OCI-LY1 (cell line): ENCODE measurements at regions not wholly inside any gene's neighbourhood (a gene's known extent, or its start where the extent isn't known, plus 50 kb on each side); places are given as distances from the start of the nearest gene placed in this dataset.

ENCODE experiments used
- H2AFZ ChIP-seq: fragments of 200-600 bp; sonication (generic), shearing (Covaris generic); 2 replicates; pipeline ENCODE4 v1.6.0; 2014; ENCODE audit warnings: antibody characterized with exemption, mild to moderate bottlenecking, low read length
- H3F3A ChIP-seq: fragments of 200-600 bp; sonication (generic), shearing (Covaris generic); 2 replicates; pipeline ENCODE4 v1.6.0; 2014; ENCODE audit warnings: mild to moderate bottlenecking, antibody characterized with exemption, low read length, moderate library complexity; ENCODE audit not compliant: insufficient read depth
- H3K27ac ChIP-seq: fragments of 200-600 bp; sonication (generic); 2 replicates; pipeline ENCODE4 v1.5.1; 2014; ENCODE audit warnings: low read length, mixed run types, mild to moderate bottlenecking, low read depth; ENCODE audit not compliant: poor library complexity, severe bottlenecking
- H3K27me3 ChIP-seq: fragments of 200-600 bp; sonication (generic); 2 replicates; pipeline ENCODE4 v1.6.0; 2014; ENCODE audit warnings: antibody characterized with exemption, mild to moderate bottlenecking, low read length, moderate library complexity; ENCODE audit not compliant: insufficient read depth
- H3K36me3 ChIP-seq: fragments of 200-600 bp; sonication (generic); 2 replicates; pipeline ENCODE4 v1.6.1; 2014; ENCODE audit warnings: mild to moderate bottlenecking, antibody characterized with exemption, low read length, moderate library complexity, mixed read lengths; ENCODE audit not compliant: insufficient read depth
- H3K4me1 ChIP-seq: fragments of 200-600 bp; sonication (generic); 2 replicates; pipeline ENCODE4 v1.5.1; 2014; ENCODE audit warnings: mild to moderate bottlenecking, low read length, moderate library complexity; ENCODE audit not compliant: insufficient read depth, severe bottlenecking
- H3K4me2 ChIP-seq: fragments of 200-600 bp; sonication (generic), shearing (Covaris generic); 2 replicates; pipeline ENCODE4 v1.6.1; 2014; ENCODE audit warnings: low read length
- H3K4me3 ChIP-seq: fragments of 200-600 bp; sonication (generic); 2 replicates; pipeline ENCODE4 v1.5.1; 2014; ENCODE audit warnings: low read length, low read depth, mild to moderate bottlenecking, mixed read lengths; ENCODE audit not compliant: poor library complexity, severe bottlenecking
- H3K79me2 ChIP-seq: fragments of 200-600 bp; shearing (Covaris generic); 2 replicates; pipeline ENCODE4 v1.6.1; 2016; ENCODE audit warnings: mixed run types, low read length, mixed read lengths; ENCODE audit not compliant: insufficient read depth
- H3K9ac ChIP-seq: fragments of 200-600 bp; sonication (generic), shearing (Covaris generic); 2 replicates; pipeline ENCODE4 v1.6.1; 2014; ENCODE audit warnings: mild to moderate bottlenecking, low read length, mixed read lengths
- H3K9me2 ChIP-seq: fragments of 200-600 bp; sonication (generic), shearing (Covaris generic); 2 replicates; pipeline ENCODE4 v1.6.1; 2014; ENCODE audit warnings: low read depth, mild to moderate bottlenecking, low read length, mixed read lengths
- H3K9me3 ChIP-seq: fragments of 200-600 bp; shearing (Covaris generic); 2 replicates; pipeline ENCODE4 v1.6.1; 2014; ENCODE audit warnings: low read length, mixed read lengths
- H4K20me1 ChIP-seq: fragments of 200-600 bp; sonication (generic), shearing (Covaris generic); 2 replicates; pipeline ENCODE4 v1.6.0; 2016; ENCODE audit warnings: mild to moderate bottlenecking, low read length; ENCODE audit not compliant: insufficient read depth
- EZH2 ChIP-seq: fragments of 200-600 bp; sonication (generic), shearing (Covaris generic); IDR thresholded peaks from 2 replicates; pipeline ENCODE4 v1.8.0; 2017; ENCODE audit warnings: borderline replicate concordance, mixed run types, mild to moderate bottlenecking, antibody characterized with exemption, low read length, moderate library complexity, mixed read lengths
- TF ChIP-seq, protein P1 (sequence below): fragments of 200-600 bp; sonication (generic), shearing (Covaris generic); IDR thresholded peaks from 2 replicates; pipeline ENCODE4 v1.5.1; 2017; ENCODE audit warnings: mild to moderate bottlenecking, antibody characterized with exemption, low read length, moderate library complexity, mixed read lengths

DNA sequence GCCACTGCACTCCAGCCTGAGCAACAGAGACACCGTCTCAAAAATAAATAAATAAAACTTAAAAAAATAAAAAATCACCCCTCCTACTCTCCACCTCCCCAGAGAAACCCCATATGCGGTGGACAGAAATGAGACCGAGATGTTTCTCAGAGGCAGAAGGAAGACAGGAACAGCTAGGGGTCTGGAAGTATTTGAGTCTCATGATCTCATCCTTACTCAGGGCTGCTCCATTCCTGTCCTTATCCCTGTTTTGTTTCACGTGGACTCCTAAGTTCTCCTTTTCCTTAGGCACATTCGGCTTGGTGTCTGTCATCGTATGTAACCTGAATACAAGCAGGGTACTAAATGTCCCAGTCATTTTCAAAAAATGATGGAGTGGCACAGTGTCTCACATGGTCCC, 76.1 kb downstream of the C9orf50 start:
- Histone ChIP-seq H3K4me1 (no peaks in the 10 kb centered on the region), H3K9me3 (no peaks in the 10 kb centered on the region), H3K79me2 (no peaks in the 10 kb centered on the region), H3K9ac (no peak overlapping the region), H3K4me3 (no peak overlapping the region), H3K9me2 (no peaks in the 10 kb centered on the region), H3K27me3 (peaks cover 7% of the 10 kb centered on the region; the same call in 1 of the 2 replicates), H4K20me1 (no peaks in the 10 kb centered on the region), H3K36me3 (no peaks in the 10 kb centered on the region), H2AFZ (no peak overlapping the region), H3K27ac (no peak overlapping the region), H3F3A (no peaks in the 10 kb centered on the region), H3K4me2 (no peak overlapping the region)
- TF ChIP-seq, protein P1, sequence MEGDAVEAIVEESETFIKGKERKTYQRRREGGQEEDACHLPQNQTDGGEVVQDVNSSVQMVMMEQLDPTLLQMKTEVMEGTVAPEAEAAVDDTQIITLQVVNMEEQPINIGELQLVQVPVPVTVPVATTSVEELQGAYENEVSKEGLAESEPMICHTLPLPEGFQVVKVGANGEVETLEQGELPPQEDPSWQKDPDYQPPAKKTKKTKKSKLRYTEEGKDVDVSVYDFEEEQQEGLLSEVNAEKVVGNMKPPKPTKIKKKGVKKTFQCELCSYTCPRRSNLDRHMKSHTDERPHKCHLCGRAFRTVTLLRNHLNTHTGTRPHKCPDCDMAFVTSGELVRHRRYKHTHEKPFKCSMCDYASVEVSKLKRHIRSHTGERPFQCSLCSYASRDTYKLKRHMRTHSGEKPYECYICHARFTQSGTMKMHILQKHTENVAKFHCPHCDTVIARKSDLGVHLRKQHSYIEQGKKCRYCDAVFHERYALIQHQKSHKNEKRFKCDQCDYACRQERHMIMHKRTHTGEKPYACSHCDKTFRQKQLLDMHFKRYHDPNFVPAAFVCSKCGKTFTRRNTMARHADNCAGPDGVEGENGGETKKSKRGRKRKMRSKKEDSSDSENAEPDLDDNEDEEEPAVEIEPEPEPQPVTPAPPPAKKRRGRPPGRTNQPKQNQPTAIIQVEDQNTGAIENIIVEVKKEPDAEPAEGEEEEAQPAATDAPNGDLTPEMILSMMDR: no peak
- no peak for TF ChIP-seq EZH2

DNA sequence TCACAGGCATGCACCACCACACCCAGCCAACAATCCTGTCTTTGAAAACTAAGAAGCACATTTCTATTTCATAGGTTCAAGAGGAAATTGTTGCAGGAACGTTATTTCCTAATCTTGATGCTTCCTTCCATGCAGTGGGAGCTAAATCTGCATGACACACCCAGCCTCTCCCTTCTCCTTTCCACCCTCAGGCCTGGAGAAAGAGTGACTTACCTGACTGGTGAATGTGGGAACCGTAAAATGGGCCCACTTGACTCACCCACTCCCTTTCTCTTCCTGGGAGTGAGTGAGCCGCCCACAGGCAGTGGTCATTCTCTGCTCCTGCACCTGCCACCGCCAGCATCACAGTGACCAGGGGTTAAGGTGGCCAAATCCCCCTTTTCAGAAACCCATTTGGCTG, 78.2 kb downstream of the C9orf50 start:
- no peaks in the 10 kb centered on the region for H3F3A ChIP-seq
- no peaks in the 10 kb centered on the region for H4K20me1 ChIP-seq
- no peaks in the 10 kb centered on the region; the same call in 1 of the 2 replicates for H3K36me3 ChIP-seq
- no peak overlapping the region for H2AFZ ChIP-seq
- TF ChIP-seq, protein P1: no peak
- no peak for TF ChIP-seq EZH2
- peaks cover 5% of the 10 kb centered on the region; the same call in 1 of the 2 replicates for H3K9me3 ChIP-seq
- H3K9ac ChIP-seq: no peak overlapping the region
- no peak overlapping the region for H3K27ac ChIP-seq
- H3K4me3 ChIP-seq: no peak overlapping the region
- no peaks in the 10 kb centered on the region for H3K79me2 ChIP-seq
- no peaks in the 10 kb centered on the region for H3K9me2 ChIP-seq
- H3K4me2 ChIP-seq: no peak overlapping the region
- H3K27me3 ChIP-seq: no peaks in the 10 kb centered on the region
- no peaks in the 10 kb centered on the region for H3K4me1 ChIP-seq

DNA sequence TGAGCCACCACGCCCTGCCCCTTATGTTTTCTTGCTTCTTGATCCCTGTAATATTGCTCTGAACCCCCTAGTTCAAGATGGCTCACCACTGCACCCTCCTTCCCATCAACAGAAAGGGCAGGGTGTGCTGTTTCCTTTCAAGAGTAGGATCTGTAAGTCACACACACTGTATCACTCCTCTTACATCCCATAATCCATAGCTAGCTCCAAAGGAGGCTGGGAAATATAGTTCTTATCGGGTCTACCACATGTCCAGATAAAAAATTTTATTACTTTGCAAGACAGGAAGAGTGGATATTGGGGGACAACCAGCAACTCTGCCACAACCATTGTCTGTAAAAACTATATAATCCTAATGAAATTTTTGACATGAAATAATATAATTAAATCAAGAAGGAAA, 79.6 kb downstream of the C9orf50 start:
- Histone ChIP-seq H3F3A (no peaks in the 10 kb centered on the region), H3K79me2 (no peaks in the 10 kb centered on the region), H3K4me3 (no peak overlapping the region), H4K20me1 (no peaks in the 10 kb centered on the region), H3K27ac (no peak overlapping the region), H3K9me3 (peaks cover 5% of the 10 kb centered on the region; the same call in 1 of the 2 replicates), H3K27me3 (no peaks in the 10 kb centered on the region), H3K4me2 (no peak overlapping the region), H3K9me2 (no peaks in the 10 kb centered on the region), H3K36me3 (no peaks in the 10 kb centered on the region; the same call in 1 of the 2 replicates), H3K4me1 (no peaks in the 10 kb centered on the region), H2AFZ (no peak overlapping the region), H3K9ac (no peak overlapping the region)
- TF ChIP-seq EZH2: no peak
- TF ChIP-seq, protein P1: no peak
